GM21526 (cell line): ENCODE measurements at regions not wholly inside any gene's neighbourhood (a gene's known extent, or its start where the extent isn't known, plus 50 kb on each side); places are given as distances from the start of the nearest gene placed in this dataset.

Source experiments
- ATAC-seq: cut with Tn5 transposase; IDR thresholded peaks from one replicate; pipeline ENCODE4 v1.9.1; 2021; ENCODE audit warnings: moderate library complexity; ENCODE audit not compliant: unreplicated experiment, low FRiP score

DNA sequence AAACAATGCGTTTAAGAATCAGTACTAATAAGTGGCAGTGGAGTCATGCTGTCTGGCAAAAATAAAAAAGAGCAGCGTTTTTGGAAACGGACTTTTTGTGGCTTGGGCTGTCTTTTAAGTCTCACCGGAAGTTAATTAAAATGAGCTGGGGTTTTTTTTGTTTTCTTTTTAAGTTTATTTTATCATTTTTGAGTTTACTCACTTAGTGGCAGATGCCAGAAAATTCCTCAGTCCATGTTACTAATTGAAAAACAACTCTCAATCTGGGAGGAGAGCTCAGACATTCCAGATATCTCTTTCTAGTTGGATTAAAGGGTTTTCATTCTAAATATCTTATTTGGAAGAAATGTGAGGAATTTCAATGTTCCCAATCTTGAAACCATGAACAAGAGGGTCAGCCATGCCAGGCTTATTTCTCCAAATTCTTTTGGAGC, 133.8 kb upstream of the AGR3 start:
- no peak for ATAC-seq

- no peak for ATAC-seq
These were observed 134.7 kb upstream of the AGR3 start for GRCh38 chr7:17016402-17017010.

DNA sequence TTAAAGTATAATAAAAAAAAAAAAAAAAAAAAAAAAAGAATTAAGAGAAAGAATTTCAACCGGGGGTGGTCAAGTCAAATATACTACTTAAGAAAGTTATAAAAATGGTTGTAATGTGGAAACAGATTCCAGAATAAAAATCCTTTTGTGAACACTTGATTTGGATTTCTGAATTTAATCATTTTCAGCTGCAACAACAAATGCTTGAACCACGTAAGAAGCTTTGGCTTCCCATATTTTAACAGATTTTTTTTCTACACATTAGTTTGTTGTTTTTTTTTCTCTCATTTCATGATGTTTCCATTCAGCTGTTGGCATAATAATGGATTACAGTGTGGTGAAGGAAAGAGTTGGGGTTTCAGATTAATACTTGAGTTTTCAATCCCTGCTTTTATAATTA, 137.3 kb upstream of the AGR3 start:
- no peak for ATAC-seq

GRCh38 chr7:17020250-17020649, 138.5 kb upstream of the AGR3 start:
- ATAC-seq: no peak

GRCh38 chr7:17021205-17021604, 139.4 kb upstream of the AGR3 start:
- no peak for ATAC-seq

GRCh38 chr7:17022920-17023319, 141.1 kb upstream of the AGR3 start:
- no peak for ATAC-seq

DNA sequence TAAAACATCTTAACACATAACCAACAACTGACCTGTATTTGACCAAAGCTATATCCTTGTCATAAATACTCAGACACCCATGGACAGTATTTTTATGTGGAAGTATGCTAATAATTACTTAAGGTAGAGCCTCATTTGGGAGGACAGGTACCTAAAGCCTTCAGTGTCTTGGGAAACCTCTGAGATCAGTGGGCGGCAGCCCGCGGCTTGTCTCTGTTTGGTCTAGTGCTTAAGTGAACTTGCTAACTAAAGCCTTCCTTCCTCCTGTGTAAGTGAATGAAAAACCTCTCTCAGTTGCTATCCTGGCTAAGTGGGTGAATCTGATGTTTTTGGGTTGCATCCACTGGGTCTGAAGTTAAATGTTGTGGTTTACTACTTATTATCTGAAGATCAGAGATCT, 144.5 kb upstream of the AGR3 start:
- ATAC-seq: no peak

DNA sequence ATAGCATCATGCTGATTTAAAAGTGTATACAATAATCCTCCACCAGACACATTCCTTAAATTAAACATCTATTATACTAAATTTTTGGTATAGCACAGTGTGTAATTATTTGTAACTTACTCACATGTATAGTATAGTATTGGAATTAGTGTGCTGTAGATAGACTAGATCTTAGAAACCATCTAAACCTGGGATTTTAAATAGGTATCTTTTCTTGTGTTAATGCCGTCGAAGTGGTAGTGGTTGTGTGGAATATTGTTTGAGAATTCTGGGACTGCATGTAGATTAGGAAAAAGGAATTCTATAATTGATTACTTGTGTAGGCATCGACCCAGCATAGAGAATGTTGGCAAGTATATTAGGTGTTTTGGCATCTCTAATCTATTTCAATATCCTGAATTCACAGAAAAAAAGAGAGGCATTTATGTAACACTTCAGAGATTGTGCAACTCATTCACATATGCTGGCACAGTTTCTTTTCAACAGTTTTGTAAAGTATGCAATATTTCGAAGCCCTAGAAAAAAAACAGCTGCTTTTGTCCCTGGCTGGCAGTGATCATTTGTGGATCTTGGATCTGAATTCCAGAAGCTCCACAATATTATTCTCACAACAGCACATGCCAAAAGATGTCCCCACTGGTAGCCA, 145.5 kb upstream of the AGR3 start:
- no peak for ATAC-seq

- no peak for ATAC-seq
These were observed 146.0 kb upstream of the AGR3 start for GRCh38 chr7:17027789-17028152.

DNA sequence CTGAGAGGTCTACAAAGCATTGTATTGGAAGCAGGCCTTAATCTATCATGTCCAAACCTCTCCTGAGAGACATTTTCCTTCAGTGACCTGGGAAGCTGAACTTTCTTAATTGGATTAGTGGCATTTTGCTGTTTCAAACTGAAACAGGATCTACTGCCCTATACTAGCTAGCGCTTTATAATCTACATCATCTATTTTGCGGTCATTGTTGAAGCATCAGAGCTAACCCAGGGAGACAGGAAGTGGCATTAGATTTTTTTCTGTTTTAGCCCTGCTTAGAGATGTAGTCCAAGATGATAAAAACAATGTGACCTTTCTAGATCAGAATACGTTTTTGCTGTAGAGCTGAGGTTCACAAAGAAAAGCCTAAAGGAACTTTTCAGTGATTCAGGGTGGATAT, 147.4 kb upstream of the AGR3 start:
- no peak for ATAC-seq

- no peak for ATAC-seq
These were observed 148.8 kb upstream of the AGR3 start for GRCh38 chr7:17030559-17030958.

- ATAC-seq: no peak
These were observed 150.2 kb upstream of the AGR3 start for GRCh38 chr7:17031906-17032551.

DNA sequence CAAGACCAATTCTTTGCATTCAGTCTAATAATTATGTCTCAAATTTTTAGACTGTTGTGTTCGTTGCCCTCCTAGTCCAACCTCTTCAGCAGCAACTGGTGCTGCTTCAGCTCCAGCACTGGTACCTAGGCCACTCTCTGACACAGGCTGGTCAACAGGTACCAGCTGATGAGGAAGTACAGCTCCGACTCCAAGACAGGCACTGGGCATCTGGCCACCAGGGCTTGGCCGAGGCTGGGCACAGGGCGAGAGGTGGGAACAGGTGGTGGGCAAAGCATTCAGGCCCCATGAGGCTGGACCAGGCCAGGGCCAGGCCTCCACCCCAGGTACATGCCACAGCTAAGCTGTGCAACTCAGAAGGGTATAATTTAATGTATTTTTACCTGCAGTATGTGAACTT, 151.5 kb upstream of the AGR3 start:
- ATAC-seq: no peak

DNA sequence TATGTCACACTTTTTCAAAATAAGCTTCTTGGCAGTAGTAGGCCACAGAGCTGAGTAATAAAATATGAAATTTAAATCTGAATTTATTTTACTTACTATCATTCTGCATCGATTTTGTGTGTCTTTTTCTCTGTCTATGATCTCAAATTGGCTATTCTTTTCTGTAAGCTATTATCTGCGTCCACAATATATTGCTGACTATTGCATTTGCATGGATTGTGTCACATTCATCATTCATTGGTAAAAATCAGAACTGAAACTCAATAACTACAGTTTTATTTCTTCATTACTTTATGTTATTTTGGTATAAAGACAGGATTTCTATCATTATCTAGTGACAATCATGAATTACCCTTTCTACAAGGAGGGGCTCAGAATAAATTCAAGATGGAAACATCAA, 154.8 kb upstream of the AGR3 start:
- no peak for ATAC-seq

- ATAC-seq: no peak
These were observed 155.6 kb upstream of the AGR3 start for GRCh38 chr7:17037356-17037755.

GRCh38 chr7:17038160-17038782, 156.5 kb upstream of the AGR3 start:
- ATAC-seq: no peak

- ATAC-seq: no peak
These were observed 157.0 kb upstream of the AGR3 start for GRCh38 chr7:17038783-17039170.

DNA sequence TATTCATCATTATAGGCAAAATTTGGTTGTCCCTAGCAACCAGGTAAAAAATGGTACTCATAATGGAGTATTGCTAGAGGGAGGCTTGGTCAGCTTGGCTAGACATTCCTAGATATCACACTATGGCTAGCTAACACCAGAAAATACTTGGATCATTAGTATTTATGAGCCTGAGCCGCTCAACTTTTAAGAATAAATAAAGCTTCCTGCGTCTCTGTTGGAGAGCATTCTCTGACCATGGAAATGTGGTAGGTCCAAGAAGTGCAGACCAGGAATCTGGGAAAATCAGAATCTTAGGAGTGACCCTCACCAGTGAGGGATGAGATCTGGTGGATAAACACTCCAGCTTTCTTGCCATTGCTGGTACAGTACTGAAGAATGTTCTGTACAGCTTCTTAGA, 157.6 kb upstream of the AGR3 start:
- ATAC-seq: no peak

GRCh38 chr7:17040716-17041115, 158.9 kb upstream of the AGR3 start:
- no peak for ATAC-seq

GRCh38 chr7:17041324-17041723, 159.5 kb upstream of the AGR3 start:
- ATAC-seq: no peak

DNA sequence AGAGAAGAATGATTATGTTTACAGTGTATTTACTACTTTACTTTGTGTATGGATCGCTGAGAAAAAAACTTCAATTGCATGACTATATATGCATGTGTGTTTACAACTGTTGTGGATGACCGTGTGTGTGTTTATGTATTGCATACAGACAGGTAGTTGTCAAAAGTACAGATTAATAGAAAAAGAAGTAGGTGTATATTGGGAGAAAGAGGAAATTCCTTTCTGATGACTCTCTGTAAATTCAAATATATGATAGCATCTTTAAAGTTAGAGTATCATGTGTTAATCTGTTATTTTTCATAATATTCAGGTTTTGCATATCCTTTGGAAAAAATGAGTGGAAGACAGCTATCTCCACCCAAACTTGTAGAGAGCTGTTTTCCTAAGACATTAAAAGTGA, 160.4 kb upstream of the AGR3 start:
- ATAC-seq: no peak
